Retinal pigment epithelial cell (primary cell): ENCODE measurements at regions not wholly inside any gene's neighbourhood (a gene's known extent, or its start where the extent isn't known, plus 50 kb on each side); places are given as distances from the start of the nearest gene placed in this dataset.
"Not testable (repeated sequence)": the region's sequence is repeated elsewhere in the genome, so short reads cannot be mapped to it uniquely, and the experiment has no call there.

ENCODE experiments used
- DNase-seq: peaks from one replicate; pipeline ENCODE4 v3.0.0-alpha.2; 2010; ENCODE audit warnings: low read depth
- H3K4me3 ChIP-seq: 2 replicates; pipeline ENCODE4 v1.5.1; 2011; ENCODE audit warnings: mild to moderate bottlenecking, low read length, control low read depth, moderate library complexity
- CTCF ChIP-seq: conservative IDR thresholded peaks from 2 replicates; pipeline ENCODE4 v1.5.1; 2011; ENCODE audit warnings: low read depth, low read length, control low read depth, inconsistent platforms

- no peak overlapping the region for H3K4me3 ChIP-seq
- DNase-seq: no peak
- TF ChIP-seq CTCF: no peak
Measured at GRCh38 chr3:109430911-109431563, 93.7 kb upstream of the DPPA4 start.

- no peak for DNase-seq
- no peak overlapping the region for H3K4me3 ChIP-seq
- TF ChIP-seq CTCF: no peak
Measured at GRCh38 chr3:109413049-109413448, 75.7 kb upstream of the DPPA4 start.

- no peak for DNase-seq
- TF ChIP-seq CTCF: no peak
- H3K4me3 ChIP-seq: no peak overlapping the region
Measured at GRCh38 chr3:109411547-109411946, 74.2 kb upstream of the DPPA4 start.

DNA sequence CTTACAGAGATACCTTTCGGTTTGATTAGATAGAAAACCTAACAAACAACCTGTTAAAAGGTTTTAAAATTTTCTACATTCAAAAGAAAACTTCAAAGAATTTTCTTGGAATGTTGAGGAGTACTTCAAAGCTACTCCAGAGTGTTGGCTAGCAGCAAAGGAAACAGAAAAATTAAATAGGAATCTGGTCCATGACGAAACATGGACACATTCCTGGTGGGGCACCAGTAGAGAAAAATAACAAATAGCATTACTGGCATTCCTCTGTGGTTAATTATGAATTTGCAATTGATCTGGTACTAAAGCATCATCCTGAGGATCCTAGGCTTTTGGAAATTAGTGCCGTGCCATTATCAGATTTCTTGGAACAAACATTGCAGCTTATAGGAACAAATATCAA is 59.5 kb upstream of the DPPA4 start:
- DNase-seq: peak; percentile 31
- TF ChIP-seq CTCF: no peak
- H3K4me3 ChIP-seq: no peak overlapping the region

DNA sequence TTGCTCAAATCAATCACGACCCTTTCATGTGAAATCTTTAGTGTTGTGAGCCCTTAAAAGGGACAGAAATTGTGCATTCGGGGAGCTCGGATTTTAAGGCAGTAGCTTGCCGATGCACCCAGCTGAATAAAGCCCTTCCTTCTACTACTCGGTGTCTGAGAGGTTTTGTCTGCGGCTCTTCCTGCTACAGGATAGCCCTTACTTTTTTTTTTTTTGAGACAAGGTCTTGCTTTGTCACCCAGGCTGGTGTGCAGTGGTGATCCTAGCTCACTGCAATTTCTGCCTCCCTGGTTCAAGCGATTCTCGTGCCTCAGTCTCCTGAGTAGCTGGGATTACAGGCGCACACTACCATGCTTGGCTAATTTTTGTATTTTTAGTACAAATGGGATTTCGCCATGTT is 56.4 kb upstream of the DPPA4 start:
- not testable (repeated sequence) for H3K4me3 ChIP-seq, DNase-seq

- no peak for DNase-seq
- no peak overlapping the region for H3K4me3 ChIP-seq
- no peak for TF ChIP-seq CTCF
Measured at GRCh38 chr3:109392293-109392692, 54.9 kb upstream of the DPPA4 start.

GRCh38 chr3:109387621-109388020 is 50.3 kb upstream of the DPPA4 start:
- TF ChIP-seq CTCF: no peak
- no peak overlapping the region for H3K4me3 ChIP-seq
- no peak for DNase-seq
